HCT116 (cell line): ENCODE measurements at regions not wholly inside any gene's neighbourhood (a gene's known extent, or its start where the extent isn't known, plus 50 kb on each side); places are given as distances from the start of the nearest gene placed in this dataset.

ENCODE experiments used
- ATAC-seq: fragments of 200-7000 bp; cut with Tn5 transposase; 2 replicates; pipeline ENCODE4 v1.9.1; 2020; ENCODE audit warnings: mild to moderate bottlenecking, moderate library complexity
- BruUV-seq: library from RNA; stranded (reverse); fragments of 400-500 nt; replicated peaks from 2 replicates; lab custom pipeline; 2021; lab: Mats Ljungman, UMichigan
- CTCF ChIA-PET: fragments of 300-600 bp; sonication (Branson Sonifier 250); formaldehyde crosslinking; loops from one replicate; lab custom pipeline; 2021; ENCODE audit warnings: antibody characterized with exemption; lab: Charles Lee
- POLR2A ChIA-PET: fragments of 300-600, 350-600 bp; sonication (Branson Sonifier 250); formaldehyde crosslinking; loops from one replicate; lab custom pipeline; 2021; ENCODE audit warnings: antibody characterized with exemption; lab: Charles Lee
- RAD21 ChIA-PET, 2 experiments: fragments of 300-600 bp; sonication (Branson Sonifier 250); formaldehyde crosslinking; loops; one replicate each; lab custom pipeline; 2023; ENCODE audit warnings: low total read pairs in 2 of 2; ENCODE audit not compliant: uncharacterized antibody in 2 of 2, unreplicated experiment in 2 of 2, low non-redundant PET in 1 of 2; lab: Charles Lee
- DNase-seq: peaks from one replicate; pipeline ENCODE4 v3.0.0-alpha.2; 2010; ENCODE audit warnings: low read depth, low spot score
- H2AFZ ChIP-seq: fragments of 200-600 bp; shearing (Covaris generic), sonication (generic); 2 replicates; pipeline ENCODE4 v1.6.1; 2017; ENCODE audit warnings: low read depth, mixed run types, mixed read lengths, antibody characterized with exemption, low read length; ENCODE audit not compliant: poor library complexity, severe bottlenecking
- H3K27ac ChIP-seq: 2 replicates; pipeline ENCODE4 v1.5.1; 2012; ENCODE audit warnings: low read depth, low read length
- H3K27me3 ChIP-seq: fragments of 200-600 bp; sonication (generic); 2 replicates; pipeline ENCODE4 v1.6.1; 2016; ENCODE audit warnings: mixed run types, low read length, mixed read lengths; ENCODE audit not compliant: insufficient read depth
- H3K36me3 ChIP-seq, 2 experiments: fragments of 200-500 bp in 1 of 2; fragments of 200-600 bp in 1 of 2; sonication (Bioruptor generic) in 1 of 2; sonication (generic) in 1 of 2; 2 replicates each; pipeline versions ENCODE4 v1.5.1 to v1.6.1; 2014 to 2016; ENCODE audit warnings: low read length in 2 of 2, inconsistent platforms in 1 of 2, mixed read lengths in 1 of 2, mixed run types in 1 of 2; ENCODE audit not compliant: insufficient read depth in 2 of 2, control insufficient read depth in 1 of 2
- H3K4me1 ChIP-seq, 2 experiments: fragments of 200-600 bp in 1 of 2; sonication (generic) in 1 of 2; 2 replicates each; pipeline versions ENCODE4 v1.5.1 to v1.6.1; 2012 to 2017; ENCODE audit warnings: low read length in 2 of 2, inconsistent platforms in 1 of 2, mild to moderate bottlenecking in 1 of 2, mixed read lengths in 1 of 2, mixed run types in 1 of 2, moderate library complexity in 1 of 2; ENCODE audit not compliant: insufficient read depth in 2 of 2, control insufficient read depth in 1 of 2
- H3K4me2 ChIP-seq: fragments of 200-600 bp; sonication (generic); 2 replicates; pipeline ENCODE4 v1.6.1; 2017; ENCODE audit warnings: mixed run types, low read length, mixed read lengths
- H3K4me3 ChIP-seq, 2 experiments: fragments of 200-600 bp in 1 of 2; sonication (generic) in 1 of 2; replicated peaks in 1 of 2; 2 replicates each; pipeline ENCODE4 v1.5.1; 2011 to 2016; ENCODE audit warnings: low read length in 2 of 2, control low read depth in 1 of 2, low read depth in 1 of 2, mild to moderate bottlenecking in 1 of 2, mixed read lengths in 1 of 2, mixed run types in 1 of 2
- H3K79me2 ChIP-seq: fragments of 200-600 bp; sonication (generic); 2 replicates; pipeline ENCODE4 v1.6.1; 2017; ENCODE audit warnings: mild to moderate bottlenecking, mixed run types, low read length, moderate library complexity, mixed read lengths; ENCODE audit not compliant: insufficient read depth
- H3K9ac ChIP-seq: fragments of 200-600 bp; sonication (generic); 2 replicates; pipeline ENCODE4 v1.6.1; 2016; ENCODE audit warnings: low read length, mixed read lengths
- H3K9me2 ChIP-seq: fragments of 200-600 bp; sonication (generic), shearing (Covaris generic); 2 replicates; pipeline ENCODE4 v1.6.1; 2017; ENCODE audit warnings: mixed run types, mild to moderate bottlenecking, moderate library complexity; ENCODE audit not compliant: insufficient read depth
- H3K9me3 ChIP-seq, 2 experiments: fragments of 200-500 bp in 1 of 2; fragments of 200-600 bp in 1 of 2; sonication (Bioruptor generic) in 1 of 2; sonication (generic) in 1 of 2; 2 replicates each; pipeline ENCODE4 v1.6.1; 2014 to 2017; ENCODE audit warnings: low read length in 2 of 2, mixed read lengths in 2 of 2, inconsistent platforms in 1 of 2, low read depth in 1 of 2, mild to moderate bottlenecking in 1 of 2, mixed run types in 1 of 2, moderate library complexity in 1 of 2; ENCODE audit not compliant: control insufficient read depth in 1 of 2, insufficient read depth in 1 of 2
- H4K20me1 ChIP-seq: fragments of 200-600 bp; sonication (generic), shearing (Covaris generic); 2 replicates; pipeline ENCODE4 v1.6.1; 2017; ENCODE audit warnings: mixed run types, mild to moderate bottlenecking, moderate library complexity; ENCODE audit not compliant: insufficient read depth
- CBX3 ChIP-seq: IDR thresholded peaks from 2 replicates; pipeline ENCODE4 v1.6.1; 2012; ENCODE audit warnings: low read depth
- CEBPB ChIP-seq: IDR thresholded peaks from 2 replicates; pipeline ENCODE4 v1.6.1; 2012; ENCODE audit warnings: low read depth
- EZH2 ChIP-seq: fragments of 200-600 bp; sonication (generic); IDR thresholded peaks from 2 replicates; pipeline ENCODE4 v1.6.1; 2017; ENCODE audit warnings: antibody characterized with exemption, mixed run types
- EZH2phosphoT487 ChIP-seq: fragments of 200-600 bp; IDR thresholded peaks from 2 replicates; pipeline ENCODE4 v1.6.1; 2018; ENCODE audit warnings: antibody characterized with exemption, borderline replicate concordance
- FOSL1 ChIP-seq: IDR thresholded peaks from 2 replicates; pipeline ENCODE4 v1.6.1; 2012; ENCODE audit warnings: low read depth
- JUND ChIP-seq: IDR thresholded peaks from 2 replicates; pipeline ENCODE4 v1.6.1; 2012
- POLR2A ChIP-seq: IDR thresholded peaks from 2 replicates; pipeline ENCODE4 v1.7.0; 2011; ENCODE audit warnings: borderline replicate concordance; ENCODE audit not compliant: insufficient read depth, insufficient read length; ENCODE audit errors: extremely low read depth
- POLR2AphosphoS5 ChIP-seq: IDR thresholded peaks from 2 replicates; pipeline ENCODE4 v1.6.1; 2011; ENCODE audit warnings: mild to moderate bottlenecking, low read depth, low read length, moderate library complexity
- RAD21 ChIP-seq: IDR thresholded peaks from 2 replicates; pipeline ENCODE4 v1.6.1; 2012; ENCODE audit warnings: low read depth, mild to moderate bottlenecking
- SIN3A ChIP-seq: IDR thresholded peaks from 2 replicates; pipeline ENCODE4 v1.6.1; 2012; ENCODE audit warnings: low read depth
- SP1 ChIP-seq: IDR thresholded peaks from 2 replicates; pipeline ENCODE4 v1.6.1; 2012; ENCODE audit warnings: low read depth
- SRF ChIP-seq: IDR thresholded peaks from 2 replicates; pipeline ENCODE4 v1.6.1; 2012; ENCODE audit warnings: low read depth
- TCF7L2 ChIP-seq: IDR thresholded peaks from 2 replicates; pipeline ENCODE4 v1.7.0; 2011; ENCODE audit warnings: borderline replicate concordance, inconsistent platforms; ENCODE audit not compliant: insufficient read depth, insufficient read length; ENCODE audit errors: extremely low read depth
- ZNF274 ChIP-seq: fragments of 200-500 bp; sonication (Bioruptor generic); IDR thresholded peaks from 2 replicates; pipeline ENCODE4 v1.6.1; 2014; ENCODE audit warnings: mild to moderate bottlenecking, low read depth, low read length, inconsistent platforms
- intact Hi-C: fragments of 100-400 bp; cut with micrococcal nuclease; formaldehyde crosslinking; loops from 2 replicates; pipeline ENCODE4 v1.10.0; 2022
- TF ChIP-seq, protein P1 (sequence below): IDR thresholded peaks from 2 replicates; pipeline ENCODE4 v1.6.1; 2012

DNA sequence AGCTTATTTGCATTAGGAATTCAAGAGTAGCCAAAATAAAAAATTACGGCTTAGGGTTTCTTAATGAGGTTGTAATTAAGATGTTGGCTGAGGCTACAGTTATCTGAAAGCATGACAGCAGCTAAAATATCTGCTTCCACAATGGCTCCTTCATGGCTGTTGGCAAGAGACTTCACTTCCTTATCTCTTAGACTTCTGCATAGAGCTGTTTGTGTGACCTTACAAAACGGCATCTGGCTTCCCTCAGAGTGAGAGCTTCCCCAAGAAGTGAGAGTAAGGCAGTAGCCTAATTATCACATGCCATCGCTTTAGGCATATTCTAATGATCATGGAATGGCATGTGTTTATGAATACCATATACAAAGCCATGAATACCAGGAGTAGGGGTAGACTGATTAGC is 57.6 kb downstream of the CCDC59 start:
- no peaks in the 10 kb centered on the region for H3K4me1 ChIP-seq
- H3K9me3 ChIP-seq = no peaks in the 10 kb centered on the region
- no peak for ATAC-seq
- TF ChIP-seq SP1 (no peak), EZH2phosphoT487 (no peak), ZNF274 (no peak), TCF7L2 (no peak), CEBPB (no peak), FOSL1 (no peak), JUND (no peak), EZH2 (no peak), SIN3A (no peak), POLR2AphosphoS5 (no peak), RAD21 (no peak), POLR2A (no peak), SRF (no peak), CBX3 (no peak)
- TF ChIP-seq, protein P1, sequence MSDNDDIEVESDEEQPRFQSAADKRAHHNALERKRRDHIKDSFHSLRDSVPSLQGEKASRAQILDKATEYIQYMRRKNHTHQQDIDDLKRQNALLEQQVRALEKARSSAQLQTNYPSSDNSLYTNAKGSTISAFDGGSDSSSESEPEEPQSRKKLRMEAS = no peak
- no peaks in the 10 kb centered on the region for H3K9me2 ChIP-seq
- H2AFZ ChIP-seq = no peak overlapping the region
- no peak for DNase-seq
- no peaks in the 10 kb centered on the region for H4K20me1 ChIP-seq
- H3K4me2 ChIP-seq = no peak overlapping the region
- no TSS peak for BruUV-seq
- H3K27me3 ChIP-seq = no peaks in the 10 kb centered on the region
- H3K79me2 ChIP-seq = no peaks in the 10 kb centered on the region
- ChIA-PET CTCF (no interaction called here), RAD21 (no interaction called here), POLR2A (no interaction called here)
- intact Hi-C loops = no loop called here
- H3K36me3 ChIP-seq = no peaks in the 10 kb centered on the region
- no peak overlapping the region for H3K4me3 ChIP-seq
- H3K27ac ChIP-seq = no peak overlapping the region
- no peak overlapping the region for H3K9ac ChIP-seq
